Raji (cell line): ENCODE measurements at regions not wholly inside any gene's neighbourhood (a gene's known extent, or its start where the extent isn't known, plus 50 kb on each side); places are given as distances from the start of the nearest gene placed in this dataset.

Experiments used
- POLR2A ChIP-seq: IDR thresholded peaks from 2 replicates; pipeline ENCODE4 v1.6.1; 2011; ENCODE audit warnings: low read depth, low read length, control low read depth; ENCODE audit not compliant: insufficient read depth

GRCh38 chr2:118292991-118293390 lies 204.7 kb downstream of the INSIG2 start:
- TF ChIP-seq POLR2A, result no peak

GRCh38 chr2:118291251-118291880 lies 203.1 kb downstream of the INSIG2 start:
- TF ChIP-seq POLR2A, result no peak

- no peak for TF ChIP-seq POLR2A
Observed at GRCh38 chr2:118290411-118291250, 202.4 kb downstream of the INSIG2 start.

GRCh38 chr2:118279005-118279404 lies 190.7 kb downstream of the INSIG2 start:
- TF ChIP-seq POLR2A, result no peak

GRCh38 chr2:118278046-118278445 lies 189.8 kb downstream of the INSIG2 start:
- TF ChIP-seq POLR2A, result no peak

GRCh38 chr2:118274841-118275510 lies 186.7 kb downstream of the INSIG2 start:
- no peak for TF ChIP-seq POLR2A

GRCh38 chr2:118272391-118272790 lies 184.1 kb downstream of the INSIG2 start:
- no peak for TF ChIP-seq POLR2A

GRCh38 chr2:118269408-118270051 lies 181.3 kb downstream of the INSIG2 start:
- no peak for TF ChIP-seq POLR2A

- TF ChIP-seq POLR2A, result no peak
Observed at GRCh38 chr2:118268268-118268667, 180.0 kb downstream of the INSIG2 start.

GRCh38 chr2:118265873-118266455 lies 177.7 kb downstream of the INSIG2 start:
- TF ChIP-seq POLR2A, result no peak

GRCh38 chr2:118264232-118264990 lies 176.1 kb downstream of the INSIG2 start:
- TF ChIP-seq POLR2A, result no peak

GRCh38 chr2:118257696-118258095 lies 169.4 kb downstream of the INSIG2 start:
- TF ChIP-seq POLR2A, result no peak

GRCh38 chr2:118255771-118256372 lies 167.6 kb downstream of the INSIG2 start:
- TF ChIP-seq POLR2A, result no peak

GRCh38 chr2:118255301-118255700 lies 167.0 kb downstream of the INSIG2 start:
- no peak for TF ChIP-seq POLR2A

- TF ChIP-seq POLR2A, result no peak
Observed at GRCh38 chr2:118254116-118254515, 165.8 kb downstream of the INSIG2 start.

GRCh38 chr2:118251427-118251826 lies 163.2 kb downstream of the INSIG2 start:
- no peak for TF ChIP-seq POLR2A
